ENCODE measurements at regions not wholly inside any gene's neighbourhood (a gene's known extent, or its start where the extent isn't known, plus 50 kb on each side); places are given as distances from the start of the nearest gene placed in this dataset.

GRCh38 chr18:27546991-27547390, 361.9 kb upstream of the CHST9 start:
- TF ChIP-seq, protein P1, sequence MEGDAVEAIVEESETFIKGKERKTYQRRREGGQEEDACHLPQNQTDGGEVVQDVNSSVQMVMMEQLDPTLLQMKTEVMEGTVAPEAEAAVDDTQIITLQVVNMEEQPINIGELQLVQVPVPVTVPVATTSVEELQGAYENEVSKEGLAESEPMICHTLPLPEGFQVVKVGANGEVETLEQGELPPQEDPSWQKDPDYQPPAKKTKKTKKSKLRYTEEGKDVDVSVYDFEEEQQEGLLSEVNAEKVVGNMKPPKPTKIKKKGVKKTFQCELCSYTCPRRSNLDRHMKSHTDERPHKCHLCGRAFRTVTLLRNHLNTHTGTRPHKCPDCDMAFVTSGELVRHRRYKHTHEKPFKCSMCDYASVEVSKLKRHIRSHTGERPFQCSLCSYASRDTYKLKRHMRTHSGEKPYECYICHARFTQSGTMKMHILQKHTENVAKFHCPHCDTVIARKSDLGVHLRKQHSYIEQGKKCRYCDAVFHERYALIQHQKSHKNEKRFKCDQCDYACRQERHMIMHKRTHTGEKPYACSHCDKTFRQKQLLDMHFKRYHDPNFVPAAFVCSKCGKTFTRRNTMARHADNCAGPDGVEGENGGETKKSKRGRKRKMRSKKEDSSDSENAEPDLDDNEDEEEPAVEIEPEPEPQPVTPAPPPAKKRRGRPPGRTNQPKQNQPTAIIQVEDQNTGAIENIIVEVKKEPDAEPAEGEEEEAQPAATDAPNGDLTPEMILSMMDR (IDR thresholded peaks at IDR 0.05): no peak
- no peak overlapping the region for H3K4me3 ChIP-seq
- no peaks in the 10 kb centered on the region for H3K27me3 ChIP-seq
- DNase-seq (no peak), ATAC-seq (no peak)
- intact Hi-C loops (cut with DNase I): no loop called here
- H3K27ac ChIP-seq: no peak overlapping the region
- no peaks in the 10 kb centered on the region for H3K36me3 ChIP-seq
- no peaks in the 10 kb centered on the region for H3K4me1 ChIP-seq
- no peaks in the 10 kb centered on the region for H3K9me3 ChIP-seq

DNA sequence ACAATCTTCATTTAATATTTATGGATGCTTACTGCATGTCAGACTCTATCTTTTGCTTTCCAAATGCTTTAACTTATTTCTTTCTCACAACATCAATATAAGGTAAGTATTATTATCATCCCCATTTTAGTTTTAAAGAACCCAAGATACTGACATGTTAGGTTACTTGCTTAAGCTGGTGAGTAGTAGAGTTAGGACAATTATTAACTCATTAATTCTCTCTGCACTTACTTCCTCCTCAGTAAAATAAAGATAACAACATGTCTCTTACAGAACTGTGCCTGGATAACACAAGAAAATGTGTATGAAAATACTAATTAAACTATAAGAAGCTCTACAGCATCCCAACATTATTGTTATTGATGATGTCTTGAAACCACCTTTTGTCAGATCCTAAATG, 359.1 kb upstream of the CHST9 start:
- TF ChIP-seq, protein P1 (IDR thresholded peaks at IDR 0.05): no peak
- Histone ChIP-seq H3K27me3 (no peaks in the 10 kb centered on the region), H3K4me3 (no peak overlapping the region), H3K36me3 (no peaks in the 10 kb centered on the region), H3K9me3 (no peaks in the 10 kb centered on the region), H3K27ac (no peak overlapping the region), H3K4me1 (no peaks in the 10 kb centered on the region)
- no peak for DNase-seq
- intact Hi-C loops (cut with DNase I): no loop called here
- no peak for ATAC-seq

DNA sequence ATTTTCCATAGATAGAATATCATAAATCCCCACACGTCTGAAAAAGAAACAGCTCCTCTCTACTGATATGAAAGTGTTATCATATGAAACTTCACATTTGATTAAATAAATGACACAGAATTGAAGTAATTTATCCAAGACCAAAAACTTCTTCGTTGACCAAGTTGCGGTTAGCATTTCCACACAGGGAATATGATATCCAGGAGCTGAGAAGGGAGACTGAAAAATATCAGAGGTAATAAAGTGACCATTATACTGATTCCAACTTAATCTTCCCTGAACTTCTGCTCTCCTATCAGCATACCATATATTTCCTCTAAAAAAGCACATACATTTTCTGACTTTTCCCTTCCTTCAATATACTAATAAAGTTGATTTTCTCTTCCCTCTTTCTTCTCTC, 356.2 kb upstream of the CHST9 start:
- Histone ChIP-seq H3K27me3 (no peaks in the 10 kb centered on the region), H3K4me1 (no peaks in the 10 kb centered on the region), H3K9me3 (no peaks in the 10 kb centered on the region), H3K4me3 (no peak overlapping the region), H3K36me3 (no peaks in the 10 kb centered on the region), H3K27ac (no peak overlapping the region)
- DNase-seq: no peak
- no peak for ATAC-seq
- TF ChIP-seq, protein P1 (IDR thresholded peaks at IDR 0.05): no peak
- intact Hi-C loops (cut with DNase I): no loop called here

GRCh38 chr18:27540111-27540510, 355.0 kb upstream of the CHST9 start:
- Histone ChIP-seq H3K4me3 (no peak overlapping the region), H3K27me3 (no peaks in the 10 kb centered on the region), H3K36me3 (no peaks in the 10 kb centered on the region), H3K9me3 (no peaks in the 10 kb centered on the region), H3K4me1 (no peaks in the 10 kb centered on the region), H3K27ac (no peak overlapping the region)
- TF ChIP-seq, protein P1 (IDR thresholded peaks at IDR 0.05): no peak
- intact Hi-C loops (cut with DNase I): no loop called here
- ATAC-seq: no peak
- no peak for DNase-seq

- intact Hi-C loops (cut with DNase I): no loop called here
- H3K27ac ChIP-seq: no peak overlapping the region
- ATAC-seq (no peak), DNase-seq (no peak)
- no peak overlapping the region for H3K4me3 ChIP-seq
- no peaks in the 10 kb centered on the region for H3K4me1 ChIP-seq
- TF ChIP-seq, protein P1 (IDR thresholded peaks at IDR 0.05): no peak
- H3K9me3 ChIP-seq: no peaks in the 10 kb centered on the region
- H3K36me3 ChIP-seq: no peaks in the 10 kb centered on the region
- no peaks in the 10 kb centered on the region for H3K27me3 ChIP-seq
Observed at GRCh38 chr18:27528925-27529521, 343.9 kb upstream of the CHST9 start.

DNA sequence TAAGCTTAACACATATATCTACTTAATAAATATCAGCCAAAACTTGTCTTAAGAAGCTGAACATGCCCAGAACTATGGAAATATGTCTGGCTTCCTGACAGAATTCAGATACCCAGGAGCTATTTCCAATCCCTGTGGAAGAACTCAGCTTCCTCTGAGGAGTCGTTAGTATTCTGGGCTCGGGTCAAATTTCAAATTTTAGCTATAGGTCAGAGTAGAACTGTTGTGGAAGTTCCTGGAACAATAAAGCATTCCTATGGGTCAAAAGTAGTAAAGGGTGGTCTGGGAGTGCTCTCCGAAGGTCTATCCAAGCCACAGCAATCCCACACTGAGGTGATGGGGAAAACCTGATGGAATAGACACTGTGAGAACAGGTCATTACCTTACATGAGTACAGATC, 342.7 kb upstream of the CHST9 start:
- DNase-seq (no peak), ATAC-seq (no peak)
- H3K27ac ChIP-seq: no peak overlapping the region
- no peaks in the 10 kb centered on the region for H3K36me3 ChIP-seq
- TF ChIP-seq, protein P1 (IDR thresholded peaks at IDR 0.05): no peak
- intact Hi-C loops (cut with DNase I): no loop called here
- H3K9me3 ChIP-seq: no peaks in the 10 kb centered on the region
- H3K4me3 ChIP-seq: no peak overlapping the region
- no peaks in the 10 kb centered on the region for H3K4me1 ChIP-seq
- no peaks in the 10 kb centered on the region for H3K27me3 ChIP-seq
